GM12875 (cell line): ENCODE measurements at regions not wholly inside any gene's neighbourhood (a gene's known extent, or its start where the extent isn't known, plus 50 kb on each side); places are given as distances from the start of the nearest gene placed in this dataset.

ENCODE experiments used
- H3K4me3 ChIP-seq: one replicate; pipeline ENCODE4 v1.5.1; 2011; ENCODE audit warnings: low read depth, low read length, control low read depth
- CTCF ChIP-seq: IDR thresholded peaks from 2 replicates; pipeline ENCODE4 v1.5.1; 2011; ENCODE audit warnings: low read depth, mild to moderate bottlenecking, control low read depth, inconsistent platforms, low read length, moderate library complexity, borderline replicate concordance; ENCODE audit not compliant: insufficient read depth

GRCh38 chr1:184900507-184900906, 73.8 kb downstream of the NIBAN1 start:
- no peak overlapping the region for H3K4me3 ChIP-seq
- no peak for TF ChIP-seq CTCF

- H3K4me3 ChIP-seq: no peak overlapping the region
- TF ChIP-seq CTCF: no peak
Observed at GRCh38 chr1:184896000-184896399, 78.3 kb downstream of the NIBAN1 start.

- no peak overlapping the region for H3K4me3 ChIP-seq
- TF ChIP-seq CTCF: no peak
Observed at GRCh38 chr1:184895086-184895485, 79.2 kb downstream of the NIBAN1 start.

GRCh38 chr1:184893695-184894094, 80.6 kb downstream of the NIBAN1 start:
- H3K4me3 ChIP-seq: no peak overlapping the region
- TF ChIP-seq CTCF: no peak

GRCh38 chr1:184892116-184892515, 82.2 kb downstream of the NIBAN1 start:
- no peak overlapping the region for H3K4me3 ChIP-seq
- TF ChIP-seq CTCF: no peak

GRCh38 chr1:184891440-184891839, 82.9 kb downstream of the NIBAN1 start:
- H3K4me3 ChIP-seq: no peak overlapping the region
- TF ChIP-seq CTCF: no peak

- no peak for TF ChIP-seq CTCF
Observed at GRCh38 chr1:184890539-184890973, 83.8 kb downstream of the NIBAN1 start.

More at GRCh38 chr1:184890539-184890973, 83.8 kb downstream of the NIBAN1 start:
- H3K4me3 ChIP-seq: no peak overlapping the region
